PC-3 (cell line): ENCODE measurements at regions not wholly inside any gene's neighbourhood (a gene's known extent, or its start where the extent isn't known, plus 50 kb on each side); places are given as distances from the start of the nearest gene placed in this dataset.

Experiments used
- ATAC-seq: fragments of 200-7000 bp; cut with Tn5 transposase; 2 replicates; pipeline ENCODE4 v1.9.1; 2020; ENCODE audit warnings: mild to moderate bottlenecking, moderate library complexity
- BruUV-seq: library from RNA; stranded (reverse); fragments of 400-500 nt; replicated peaks from 2 replicates; lab custom pipeline; 2021; lab: Mats Ljungman, UMichigan
- CTCF ChIA-PET: fragments of 300-600 bp; sonication (Branson Sonifier 250); formaldehyde crosslinking; loops from one replicate; lab custom pipeline; 2022; ENCODE audit warnings: antibody characterized with exemption; lab: Charles Lee
- POLR2A ChIA-PET: fragments of 300-600 bp; sonication (Branson Sonifier 250); formaldehyde crosslinking; loops from one replicate; lab custom pipeline; 2022; ENCODE audit warnings: antibody characterized with exemption; ENCODE audit not compliant: unreplicated experiment; lab: Charles Lee
- DNase-seq: peaks from one replicate; pipeline ENCODE4 v3.0.0-alpha.2; 2015
- H2AFZ ChIP-seq: fragments of 300-600 bp; sonication (generic); 2 replicates; pipeline ENCODE4 v1.6.0; 2016; ENCODE audit warnings: antibody characterized with exemption, low read length
- H3F3A ChIP-seq: fragments of 300-600 bp; sonication (generic); one replicate; pipeline ENCODE4 v1.6.0; 2017; ENCODE audit warnings: antibody characterized with exemption, low read length, control low read depth, mild to moderate bottlenecking; ENCODE audit not compliant: unreplicated experiment
- H3K27ac ChIP-seq: fragments of 300-600 bp; sonication (generic); 2 replicates; pipeline ENCODE4 v1.5.1; 2016; ENCODE audit warnings: mild to moderate bottlenecking, low read length
- H3K27me3 ChIP-seq: fragments of 300-600 bp; sonication (generic); 2 replicates; pipeline ENCODE4 v1.6.1; 2016; ENCODE audit warnings: low read length, mixed read lengths
- H3K36me3 ChIP-seq: fragments of 300-600 bp; sonication (generic); 2 replicates; pipeline ENCODE4 v1.6.1; 2016; ENCODE audit warnings: low read depth, mixed run types, low read length, mixed read lengths
- H3K4me1 ChIP-seq: fragments of 300-600 bp; sonication (generic); 2 replicates; pipeline ENCODE4 v1.5.1; 2016; ENCODE audit warnings: low read length; ENCODE audit not compliant: insufficient read depth
- H3K4me2 ChIP-seq: fragments of 300-600 bp; sonication (generic); 2 replicates; pipeline ENCODE4 v1.6.0; 2016; ENCODE audit warnings: low read length
- H3K4me3 ChIP-seq: fragments of 300-600 bp; sonication (generic); 2 replicates; pipeline ENCODE4 v1.5.1; 2016; ENCODE audit warnings: mild to moderate bottlenecking, low read length, mixed read lengths
- H3K79me2 ChIP-seq: fragments of 300-600 bp; sonication (generic); 2 replicates; pipeline ENCODE4 v1.6.1; 2017; ENCODE audit warnings: low read length, mixed read lengths
- H3K9ac ChIP-seq: fragments of 300-600 bp; sonication (generic); 2 replicates; pipeline ENCODE4 v1.6.0; 2016; ENCODE audit warnings: mild to moderate bottlenecking, low read length
- H3K9me2 ChIP-seq: fragments of 300-600 bp; sonication (generic); replicated peaks from 2 replicates; pipeline ENCODE4 v1.6.1; 2016; ENCODE audit warnings: mixed run types, low read length, mixed read lengths
- H3K9me3 ChIP-seq: fragments of 300-600 bp; sonication (generic); 2 replicates; pipeline ENCODE4 v1.6.1; 2016; ENCODE audit warnings: low read length, mixed read lengths
- H4K20me1 ChIP-seq: fragments of 300-600 bp; sonication (generic); 2 replicates; pipeline ENCODE4 v1.6.1; 2016; ENCODE audit warnings: low read length, mixed read lengths
- CTCF ChIP-seq: fragments of 300-600 bp; sonication (generic); conservative IDR thresholded peaks from 2 replicates; pipeline ENCODE4 v1.5.1; 2017; ENCODE audit warnings: antibody characterized with exemption, low read depth, mild to moderate bottlenecking, low read length
- EZH2 ChIP-seq: fragments of 300-600 bp; sonication (generic); IDR thresholded peaks from one replicate; pipeline ENCODE4 v1.6.1; 2017; ENCODE audit warnings: antibody characterized with exemption, mild to moderate bottlenecking, low read length; ENCODE audit not compliant: unreplicated experiment
- EZH2phosphoT487 ChIP-seq: fragments of 300-600 bp; sonication (generic); IDR thresholded peaks from 2 replicates; pipeline ENCODE4 v1.6.1; 2018; ENCODE audit warnings: mild to moderate bottlenecking, antibody characterized with exemption, low read length, borderline replicate concordance
- intact Hi-C: fragments of 100-400 bp; cut with micrococcal nuclease; formaldehyde crosslinking; loops from 2 replicates; pipeline ENCODE4 v1.9.0; 2023

- Histone ChIP-seq H3K79me2 (no peaks in the 10 kb centered on the region), H3F3A (no peaks in the 10 kb centered on the region), H3K9me2 (no peaks in the 10 kb centered on the region), H3K27ac (no peak overlapping the region), H2AFZ (no peak overlapping the region), H4K20me1 (no peaks in the 10 kb centered on the region), H3K4me1 (no peaks in the 10 kb centered on the region), H3K4me2 (no peak overlapping the region), H3K4me3 (no peak overlapping the region), H3K27me3 (peaks cover 10% of the 10 kb centered on the region; the same call in 1 of the 2 replicates), H3K36me3 (no peaks in the 10 kb centered on the region), H3K9ac (no peak overlapping the region), H3K9me3 (no peaks in the 10 kb centered on the region)
- DNase-seq = no peak
- intact Hi-C loops = no loop called here
- no TSS peak for BruUV-seq
- no peak for ATAC-seq
- TF ChIP-seq EZH2phosphoT487 (no peak), CTCF (no peak), EZH2 (no peak)
- POLR2A ChIA-PET = no interaction called here
- CTCF ChIA-PET = no interaction called here
Observed at GRCh38 chr14:76287063-76287462, 88.9 kb upstream of the ESRRB start.

- no TSS peak for BruUV-seq
- POLR2A ChIA-PET = no interaction called here
- Histone ChIP-seq H3K79me2 (no peaks in the 10 kb centered on the region), H3K4me1 (no peaks in the 10 kb centered on the region), H3K36me3 (no peaks in the 10 kb centered on the region), H3K4me3 (no peak overlapping the region), H3K27me3 (peaks cover 26% of the 10 kb centered on the region; the same call in 1 of the 2 replicates), H2AFZ (no peak overlapping the region), H3F3A (no peaks in the 10 kb centered on the region), H4K20me1 (no peaks in the 10 kb centered on the region), H3K9me3 (no peaks in the 10 kb centered on the region), H3K9ac (no peak overlapping the region), H3K9me2 (no peaks in the 10 kb centered on the region), H3K27ac (no peak overlapping the region), H3K4me2 (no peak overlapping the region)
- DNase-seq = no peak
- CTCF ChIA-PET = no interaction called here
- ATAC-seq = no peak
- intact Hi-C loops = no loop called here
- TF ChIP-seq CTCF (no peak), EZH2 (no peak), EZH2phosphoT487 (no peak)
Observed at GRCh38 chr14:76289276-76289675, 86.7 kb upstream of the ESRRB start.

GRCh38 chr14:76292561-76292960, 83.4 kb upstream of the ESRRB start:
- peaks cover 33% of the 10 kb centered on the region; the same call in 1 of the 2 replicates for H3K27me3 ChIP-seq
- H2AFZ ChIP-seq = no peak overlapping the region

More at GRCh38 chr14:76292561-76292960, 83.4 kb upstream of the ESRRB start:
- TF ChIP-seq CTCF (no peak), EZH2 (no peak), EZH2phosphoT487 (no peak)
- no peaks in the 10 kb centered on the region for H3K36me3 ChIP-seq
- intact Hi-C loops = no loop called here
- H3K4me3 ChIP-seq = no peak overlapping the region
- H3K27ac ChIP-seq = no peak overlapping the region
- no TSS peak for BruUV-seq
- H3K9me2 ChIP-seq = no peaks in the 10 kb centered on the region
- H3K4me1 ChIP-seq = no peaks in the 10 kb centered on the region
- ATAC-seq (no peak), DNase-seq (no peak)
- no peak overlapping the region for H3K9ac ChIP-seq
- POLR2A ChIA-PET = no interaction called here
- H3F3A ChIP-seq = no peaks in the 10 kb centered on the region
- H3K9me3 ChIP-seq = no peaks in the 10 kb centered on the region
- no peak overlapping the region for H3K4me2 ChIP-seq
- H4K20me1 ChIP-seq = no peaks in the 10 kb centered on the region
- CTCF ChIA-PET = no interaction called here
- no peaks in the 10 kb centered on the region for H3K79me2 ChIP-seq
